ENCODE measurements at regions not wholly inside any gene's neighbourhood (a gene's known extent, or its start where the extent isn't known, plus 50 kb on each side); places are given as distances from the start of the nearest gene placed in this dataset.

DNA sequence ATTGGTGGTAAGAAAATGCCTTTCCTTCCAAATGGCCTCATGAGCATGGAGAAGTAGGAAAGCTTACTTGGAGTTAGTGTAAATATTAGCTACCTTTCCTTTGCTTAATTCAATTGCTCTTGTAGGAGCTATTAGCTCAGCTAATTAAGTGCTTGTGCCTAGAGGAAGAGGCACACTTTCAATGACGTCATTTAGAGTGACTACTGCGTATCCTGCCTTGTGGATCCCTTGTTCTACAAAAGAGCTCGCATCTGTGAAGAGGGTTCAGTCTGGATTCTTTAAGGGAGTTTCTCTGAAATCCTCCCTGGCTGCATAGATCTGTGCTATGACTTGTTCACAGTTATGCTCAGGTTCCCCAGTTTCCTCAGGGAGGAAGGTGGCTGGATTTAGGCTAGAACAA, 122.5 kb upstream of the SPHKAP start:
- TF ChIP-seq CSDC2 (CRISPR knock-in tag; IDR thresholded peaks at IDR 0.05) (no peak), TCF4 (CRISPR knock-in tag; IDR thresholded peaks at IDR 0.05; ENCODE audit: borderline replicate concordance) (no peak), ARNTL (CRISPR knock-in tag; IDR thresholded peaks at IDR 0.05; ENCODE audit: borderline replicate concordance, low read depth) (no peak), ZFP3 (CRISPR knock-in tag; IDR thresholded peaks at IDR 0.05) (no peak), ZFP30 (CRISPR knock-in tag; IDR thresholded peaks at IDR 0.05) (no peak), ESRRG (CRISPR knock-in tag; IDR thresholded peaks at IDR 0.05) (no peak), ZNF8 (CRISPR knock-in tag; IDR thresholded peaks at IDR 0.05) (no peak), PPARA (CRISPR knock-in tag; IDR thresholded peaks at IDR 0.05; ENCODE audit: borderline replicate concordance) (no peak), GLIS3 (CRISPR knock-in tag; IDR thresholded peaks at IDR 0.05) (no peak), ZNF70 (CRISPR knock-in tag; IDR thresholded peaks at IDR 0.05) (no peak), SNAI2 (CRISPR knock-in tag; IDR thresholded peaks at IDR 0.05) (no peak), TOX (CRISPR knock-in tag; IDR thresholded peaks at IDR 0.05; ENCODE audit: borderline replicate concordance) (no peak), BACH2 (CRISPR knock-in tag; IDR thresholded peaks at IDR 0.05; ENCODE audit: borderline replicate concordance) (no peak), OSR1 (CRISPR knock-in tag; IDR thresholded peaks at IDR 0.05) (no peak)
- TF ChIP-seq, protein P1, sequence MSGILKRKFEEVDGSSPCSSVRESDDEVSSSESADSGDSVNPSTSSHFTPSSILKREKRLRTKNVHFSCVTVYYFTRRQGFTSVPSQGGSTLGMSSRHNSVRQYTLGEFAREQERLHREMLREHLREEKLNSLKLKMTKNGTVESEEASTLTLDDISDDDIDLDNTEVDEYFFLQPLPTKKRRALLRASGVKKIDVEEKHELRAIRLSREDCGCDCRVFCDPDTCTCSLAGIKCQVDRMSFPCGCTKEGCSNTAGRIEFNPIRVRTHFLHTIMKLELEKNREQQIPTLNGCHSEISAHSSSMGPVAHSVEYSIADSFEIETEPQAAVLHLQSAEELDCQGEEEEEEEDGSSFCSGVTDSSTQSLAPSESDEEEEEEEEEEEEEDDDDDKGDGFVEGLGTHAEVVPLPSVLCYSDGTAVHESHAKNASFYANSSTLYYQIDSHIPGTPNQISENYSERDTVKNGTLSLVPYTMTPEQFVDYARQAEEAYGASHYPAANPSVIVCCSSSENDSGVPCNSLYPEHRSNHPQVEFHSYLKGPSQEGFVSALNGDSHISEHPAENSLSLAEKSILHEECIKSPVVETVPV (CRISPR knock-in tag; IDR thresholded peaks at IDR 0.05): no peak
- TF ChIP-seq, protein P2, sequence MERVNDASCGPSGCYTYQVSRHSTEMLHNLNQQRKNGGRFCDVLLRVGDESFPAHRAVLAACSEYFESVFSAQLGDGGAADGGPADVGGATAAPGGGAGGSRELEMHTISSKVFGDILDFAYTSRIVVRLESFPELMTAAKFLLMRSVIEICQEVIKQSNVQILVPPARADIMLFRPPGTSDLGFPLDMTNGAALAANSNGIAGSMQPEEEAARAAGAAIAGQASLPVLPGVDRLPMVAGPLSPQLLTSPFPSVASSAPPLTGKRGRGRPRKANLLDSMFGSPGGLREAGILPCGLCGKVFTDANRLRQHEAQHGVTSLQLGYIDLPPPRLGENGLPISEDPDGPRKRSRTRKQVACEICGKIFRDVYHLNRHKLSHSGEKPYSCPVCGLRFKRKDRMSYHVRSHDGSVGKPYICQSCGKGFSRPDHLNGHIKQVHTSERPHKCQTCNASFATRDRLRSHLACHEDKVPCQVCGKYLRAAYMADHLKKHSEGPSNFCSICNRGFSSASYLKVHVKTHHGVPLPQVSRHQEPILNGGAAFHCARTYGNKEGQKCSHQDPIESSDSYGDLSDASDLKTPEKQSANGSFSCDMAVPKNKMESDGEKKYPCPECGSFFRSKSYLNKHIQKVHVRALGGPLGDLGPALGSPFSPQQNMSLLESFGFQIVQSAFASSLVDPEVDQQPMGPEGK (CRISPR knock-in tag; IDR thresholded peaks at IDR 0.05; ENCODE audit: borderline replicate concordance): no peak
- TF ChIP-seq, protein P3, sequence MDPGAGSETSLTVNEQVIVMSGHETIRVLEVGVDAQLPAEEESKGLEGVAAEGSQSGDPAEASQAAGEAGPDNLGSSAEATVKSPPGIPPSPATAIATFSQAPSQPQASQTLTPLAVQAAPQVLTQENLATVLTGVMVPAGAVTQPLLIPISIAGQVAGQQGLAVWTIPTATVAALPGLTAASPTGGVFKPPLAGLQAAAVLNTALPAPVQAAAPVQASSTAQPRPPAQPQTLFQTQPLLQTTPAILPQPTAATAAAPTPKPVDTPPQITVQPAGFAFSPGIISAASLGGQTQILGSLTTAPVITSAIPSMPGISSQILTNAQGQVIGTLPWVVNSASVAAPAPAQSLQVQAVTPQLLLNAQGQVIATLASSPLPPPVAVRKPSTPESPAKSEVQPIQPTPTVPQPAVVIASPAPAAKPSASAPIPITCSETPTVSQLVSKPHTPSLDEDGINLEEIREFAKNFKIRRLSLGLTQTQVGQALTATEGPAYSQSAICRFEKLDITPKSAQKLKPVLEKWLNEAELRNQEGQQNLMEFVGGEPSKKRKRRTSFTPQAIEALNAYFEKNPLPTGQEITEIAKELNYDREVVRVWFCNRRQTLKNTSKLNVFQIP (CRISPR knock-in tag; IDR thresholded peaks at IDR 0.05; ENCODE audit: borderline replicate concordance, low read depth): no peak
- TF ChIP-seq, protein P4, sequence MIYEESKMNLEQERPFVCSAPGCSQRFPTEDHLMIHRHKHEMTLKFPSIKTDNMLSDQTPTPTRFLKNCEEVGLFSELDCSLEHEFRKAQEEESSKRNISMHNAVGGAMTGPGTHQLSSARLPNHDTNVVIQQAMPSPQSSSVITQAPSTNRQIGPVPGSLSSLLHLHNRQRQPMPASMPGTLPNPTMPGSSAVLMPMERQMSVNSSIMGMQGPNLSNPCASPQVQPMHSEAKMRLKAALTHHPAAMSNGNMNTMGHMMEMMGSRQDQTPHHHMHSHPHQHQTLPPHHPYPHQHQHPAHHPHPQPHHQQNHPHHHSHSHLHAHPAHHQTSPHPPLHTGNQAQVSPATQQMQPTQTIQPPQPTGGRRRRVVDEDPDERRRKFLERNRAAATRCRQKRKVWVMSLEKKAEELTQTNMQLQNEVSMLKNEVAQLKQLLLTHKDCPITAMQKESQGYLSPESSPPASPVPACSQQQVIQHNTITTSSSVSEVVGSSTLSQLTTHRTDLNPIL (CRISPR knock-in tag; IDR thresholded peaks at IDR 0.05; ENCODE audit: low read depth): no peak
- ATAC-seq: no peak

DNA sequence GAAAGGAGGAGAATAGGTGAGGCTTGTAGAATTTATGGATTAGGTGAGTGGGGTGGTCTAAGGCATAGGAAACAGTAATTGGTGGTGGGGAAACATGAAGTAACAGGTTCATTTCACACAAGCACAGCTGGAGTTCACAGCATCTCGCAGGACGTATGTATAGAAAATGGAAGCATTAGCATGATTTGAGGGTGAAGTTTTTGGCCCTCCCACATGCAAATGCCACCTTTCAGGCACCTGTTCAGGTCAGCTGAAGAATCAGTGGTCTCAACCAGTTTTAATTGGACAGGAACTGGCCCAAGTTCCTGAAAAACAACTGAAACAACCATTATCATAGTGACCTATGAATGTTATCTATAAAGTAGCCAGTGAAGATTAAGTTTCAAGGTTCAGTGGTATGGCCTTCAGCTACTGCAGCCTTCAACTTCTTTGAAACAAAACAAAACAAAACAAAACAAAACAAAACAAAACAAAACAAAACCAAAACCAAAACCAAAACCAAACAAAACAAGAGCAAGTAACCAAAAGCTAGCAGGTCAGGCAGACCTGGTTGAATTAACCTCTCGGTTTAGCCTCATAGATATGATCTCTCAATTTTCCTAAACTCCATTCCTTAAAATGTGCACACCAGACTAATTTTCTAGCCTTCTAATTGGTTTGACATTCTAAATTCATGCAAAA, 102.1 kb upstream of the SPHKAP start:
- ATAC-seq: no peak
- TF ChIP-seq, protein P3 (CRISPR knock-in tag; IDR thresholded peaks at IDR 0.05; ENCODE audit: borderline replicate concordance, low read depth): no peak
- no peak for TF ChIP-seq ESRRG (CRISPR knock-in tag; IDR thresholded peaks at IDR 0.05)
- TF ChIP-seq PPARA (CRISPR knock-in tag; IDR thresholded peaks at IDR 0.05; ENCODE audit: borderline replicate concordance): no peak
- no peak for TF ChIP-seq OSR1 (CRISPR knock-in tag; IDR thresholded peaks at IDR 0.05)

DNA sequence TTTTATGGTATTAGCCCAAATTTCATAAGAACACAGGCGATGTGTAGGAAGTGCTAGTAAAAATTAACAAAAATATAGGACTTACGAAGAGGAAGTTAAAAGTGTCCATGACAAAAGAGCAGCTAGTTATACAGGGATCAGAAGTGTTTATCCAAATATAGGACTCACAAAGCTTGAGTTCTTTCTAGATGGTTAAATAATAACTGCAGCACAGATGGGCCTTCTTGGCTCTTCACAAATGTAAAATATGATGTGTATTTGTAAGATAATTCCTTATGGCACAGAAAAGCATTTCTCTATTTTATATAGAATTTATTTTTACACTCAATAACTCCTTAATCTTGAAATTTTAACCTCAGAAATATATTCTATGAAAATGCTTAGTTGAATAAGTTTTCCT, 100.9 kb upstream of the SPHKAP start:
- ATAC-seq: no peak
- TF ChIP-seq ISL1 (CRISPR knock-in tag; IDR thresholded peaks at IDR 0.05) (no peak), OSR1 (CRISPR knock-in tag; IDR thresholded peaks at IDR 0.05) (no peak), ZNF8 (CRISPR knock-in tag; IDR thresholded peaks at IDR 0.05) (no peak), ZFP30 (CRISPR knock-in tag; IDR thresholded peaks at IDR 0.05) (no peak), ESRRG (CRISPR knock-in tag; IDR thresholded peaks at IDR 0.05) (no peak), BACH2 (CRISPR knock-in tag; IDR thresholded peaks at IDR 0.05; ENCODE audit: borderline replicate concordance) (no peak), ZNF70 (CRISPR knock-in tag; IDR thresholded peaks at IDR 0.05) (no peak), RARB (CRISPR knock-in tag; IDR thresholded peaks at IDR 0.05) (no peak), TCF4 (CRISPR knock-in tag; IDR thresholded peaks at IDR 0.05; ENCODE audit: borderline replicate concordance) (no peak), TOX (CRISPR knock-in tag; IDR thresholded peaks at IDR 0.05; ENCODE audit: borderline replicate concordance) (no peak), SNAI2 (CRISPR knock-in tag; IDR thresholded peaks at IDR 0.05) (no peak), PPARA (CRISPR knock-in tag; IDR thresholded peaks at IDR 0.05; ENCODE audit: borderline replicate concordance) (no peak)
- TF ChIP-seq, protein P1 (CRISPR knock-in tag; IDR thresholded peaks at IDR 0.05): no peak
- TF ChIP-seq, protein P3 (CRISPR knock-in tag; IDR thresholded peaks at IDR 0.05; ENCODE audit: borderline replicate concordance, low read depth): no peak
- TF ChIP-seq, protein P5, sequence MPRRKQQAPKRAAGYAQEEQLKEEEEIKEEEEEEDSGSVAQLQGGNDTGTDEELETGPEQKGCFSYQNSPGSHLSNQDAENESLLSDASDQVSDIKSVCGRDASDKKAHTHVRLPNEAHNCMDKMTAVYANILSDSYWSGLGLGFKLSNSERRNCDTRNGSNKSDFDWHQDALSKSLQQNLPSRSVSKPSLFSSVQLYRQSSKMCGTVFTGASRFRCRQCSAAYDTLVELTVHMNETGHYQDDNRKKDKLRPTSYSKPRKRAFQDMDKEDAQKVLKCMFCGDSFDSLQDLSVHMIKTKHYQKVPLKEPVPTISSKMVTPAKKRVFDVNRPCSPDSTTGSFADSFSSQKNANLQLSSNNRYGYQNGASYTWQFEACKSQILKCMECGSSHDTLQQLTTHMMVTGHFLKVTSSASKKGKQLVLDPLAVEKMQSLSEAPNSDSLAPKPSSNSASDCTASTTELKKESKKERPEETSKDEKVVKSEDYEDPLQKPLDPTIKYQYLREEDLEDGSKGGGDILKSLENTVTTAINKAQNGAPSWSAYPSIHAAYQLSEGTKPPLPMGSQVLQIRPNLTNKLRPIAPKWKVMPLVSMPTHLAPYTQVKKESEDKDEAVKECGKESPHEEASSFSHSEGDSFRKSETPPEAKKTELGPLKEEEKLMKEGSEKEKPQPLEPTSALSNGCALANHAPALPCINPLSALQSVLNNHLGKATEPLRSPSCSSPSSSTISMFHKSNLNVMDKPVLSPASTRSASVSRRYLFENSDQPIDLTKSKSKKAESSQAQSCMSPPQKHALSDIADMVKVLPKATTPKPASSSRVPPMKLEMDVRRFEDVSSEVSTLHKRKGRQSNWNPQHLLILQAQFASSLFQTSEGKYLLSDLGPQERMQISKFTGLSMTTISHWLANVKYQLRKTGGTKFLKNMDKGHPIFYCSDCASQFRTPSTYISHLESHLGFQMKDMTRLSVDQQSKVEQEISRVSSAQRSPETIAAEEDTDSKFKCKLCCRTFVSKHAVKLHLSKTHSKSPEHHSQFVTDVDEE (CRISPR knock-in tag; IDR thresholded peaks at IDR 0.05): no peak

Measured in SK-N-SH treated with all-trans-retinoic acid at 6 μM for 48 hours (cell line).